Pancreas (tissue), 10 donors: ENCODE measurements at regions not wholly inside any gene's neighbourhood (a gene's known extent, or its start where the extent isn't known, plus 50 kb on each side); places are given as distances from the start of the nearest gene placed in this dataset.

Experiments used
- ATAC-seq, 4 donors: fragments of 200-7000 bp; cut with Tn5 transposase; one replicate each; pipeline versions ENCODE4 v1.8.0 to v1.9.1; 2020; ENCODE audit warnings: mild to moderate bottlenecking in 4 of 4, moderate library complexity in 4 of 4
- DNase-seq, 6 donors: peaks; one replicate each; pipeline ENCODE4 v3.0.0-alpha.2; 2020
- FAIRE-seq: peaks from 2 replicates; lab custom pipeline; 2012; peaks lifted over from hg19 to GRCh38; lab: Jason Lieb, UNC
- H3K27ac ChIP-seq, 4 donors: fragments of 200-600 bp; sonication (generic); 1 replicate in 3 of 4; 2 replicates in 1 of 4; pipeline versions ENCODE4 v1.5.0 to v1.8.0; 2020
- H3K27me3 ChIP-seq, 4 donors: fragments of 200-600 bp; one replicate each; pipeline ENCODE4 v1.8.0; 2021
- H3K36me3 ChIP-seq, 3 donors: fragments of 200-600 bp; sonication (generic) in 1 of 3; one replicate each; pipeline versions ENCODE4 v1.5.0 to v1.8.0; 2020 to 2021
- H3K4me1 ChIP-seq, 3 donors: fragments of 200-600 bp; one replicate each; pipeline ENCODE4 v1.8.0; 2021
- H3K4me3 ChIP-seq, 4 donors: fragments of 200-600 bp; sonication (generic) in 2 of 4; one replicate each; pipeline versions ENCODE4 v1.5.0 to v1.8.0; 2020 to 2021
- H3K9me3 ChIP-seq, 4 donors: fragments of 200-600 bp; one replicate each; pipeline ENCODE4 v1.8.0; 2021
- WGBS, 2 donors: extraction: QIAGEN DNeasy Blood & Tissue Kit; methylation state at CpG; one replicate each; pipeline ENCODE4 v1.1.7; 2013; 5-methylcytosine and 5-hydroxymethylcytosine counted together
- intact Hi-C, 3 donors: fragments of 100-400 bp; cut with DNase I; formaldehyde crosslinking; loops; one replicate each; pipeline versions ENCODE4 v1.11.1 to v1.14.2; 2022
- TF ChIP-seq, protein P1 (sequence below), 4 donors: fragments of 200-600 bp; sonication (generic) in 3 of 4; IDR thresholded peaks; one replicate each; pipeline versions ENCODE4 v1.5.0 to v1.8.0; 2021; ENCODE audit warnings: antibody characterized with exemption in 4 of 4
- donor health status: healthy with polysubstance abuse.
- donor health status: DM: no; HTN: no; CAD: no; lungs with moderate emphysema.
- donor health status: DM: no; HTN: no; CAD: no.
- donor health status: control.
- donor health status: control.
- donor health status: Bipolar disorder and iron deficiency.
- donor health status: DM: yes; HTN: yes; CAD: no.
- donor health status: DM: no; HTN: no; CAD: no.
- donor health status: DM: no; HTN: no; CAD: no.
- donor health status: DM: yes; HTN: yes; CAD: no.

DNA sequence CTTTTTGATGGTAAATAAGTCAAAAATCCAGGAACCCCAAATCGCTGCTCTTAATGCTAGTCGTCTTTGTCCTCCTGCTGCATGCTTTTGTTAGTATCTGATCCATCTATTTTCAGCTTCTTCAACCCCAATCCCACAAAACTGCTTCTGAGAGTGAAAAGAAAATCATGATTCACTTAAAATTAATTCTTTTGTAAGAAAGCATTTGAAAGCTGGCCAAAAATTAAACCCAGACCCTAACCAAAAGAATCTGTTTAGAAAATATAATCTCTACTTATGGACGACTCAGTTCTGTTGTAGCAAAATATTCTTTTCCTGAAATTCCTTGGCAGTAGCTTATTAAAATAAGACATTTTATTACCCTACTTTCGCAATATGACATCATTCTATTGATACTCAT, 443.6 kb upstream of the SYT1 start:
- DNase-seq, result no peak
- Histone ChIP-seq H3K36me3 (no peaks in the 10 kb centered on the region), H3K9me3 (no peaks in the 10 kb centered on the region), H3K27ac (no peak overlapping the region), H3K4me3 (no peak overlapping the region), H3K27me3 (no peaks in the 10 kb centered on the region), H3K4me1 (no peaks in the 10 kb centered on the region)
- no peak for FAIRE-seq
- WGBS, 2 donors, result 47 to 59% methylated on average over 4 of the region's 4 CpGs
- ATAC-seq, result no peak
- intact Hi-C loops, result no loop called here
- TF ChIP-seq, protein P1, sequence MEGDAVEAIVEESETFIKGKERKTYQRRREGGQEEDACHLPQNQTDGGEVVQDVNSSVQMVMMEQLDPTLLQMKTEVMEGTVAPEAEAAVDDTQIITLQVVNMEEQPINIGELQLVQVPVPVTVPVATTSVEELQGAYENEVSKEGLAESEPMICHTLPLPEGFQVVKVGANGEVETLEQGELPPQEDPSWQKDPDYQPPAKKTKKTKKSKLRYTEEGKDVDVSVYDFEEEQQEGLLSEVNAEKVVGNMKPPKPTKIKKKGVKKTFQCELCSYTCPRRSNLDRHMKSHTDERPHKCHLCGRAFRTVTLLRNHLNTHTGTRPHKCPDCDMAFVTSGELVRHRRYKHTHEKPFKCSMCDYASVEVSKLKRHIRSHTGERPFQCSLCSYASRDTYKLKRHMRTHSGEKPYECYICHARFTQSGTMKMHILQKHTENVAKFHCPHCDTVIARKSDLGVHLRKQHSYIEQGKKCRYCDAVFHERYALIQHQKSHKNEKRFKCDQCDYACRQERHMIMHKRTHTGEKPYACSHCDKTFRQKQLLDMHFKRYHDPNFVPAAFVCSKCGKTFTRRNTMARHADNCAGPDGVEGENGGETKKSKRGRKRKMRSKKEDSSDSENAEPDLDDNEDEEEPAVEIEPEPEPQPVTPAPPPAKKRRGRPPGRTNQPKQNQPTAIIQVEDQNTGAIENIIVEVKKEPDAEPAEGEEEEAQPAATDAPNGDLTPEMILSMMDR (IDR thresholded peaks at IDR 0.05), result no peak

DNA sequence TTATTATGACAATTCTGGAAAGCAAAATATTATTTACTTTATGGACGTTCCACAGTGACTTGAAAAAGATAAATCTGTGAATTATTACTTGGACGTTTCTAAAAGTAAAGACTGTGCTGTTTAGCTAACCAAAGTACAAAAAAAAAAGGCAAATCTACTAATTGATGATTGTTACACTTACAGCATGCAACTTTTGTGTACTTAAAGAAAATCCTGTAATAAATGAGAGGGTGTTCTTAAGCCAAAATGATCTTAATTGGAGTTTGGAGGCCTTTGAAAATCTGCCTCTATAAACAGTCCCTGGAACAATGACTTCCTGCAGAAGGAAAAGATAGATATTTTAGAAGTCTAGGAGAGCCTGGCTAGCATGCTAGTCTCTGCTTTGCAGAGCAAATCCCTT, 434.0 kb upstream of the SYT1 start:
- WGBS, 2 donors, result 5% methylated on average over 2 of the region's 2 CpGs
- DNase-seq, result no peak
- H3K27ac ChIP-seq, result no peak overlapping the region
- H3K4me3 ChIP-seq, result no peak overlapping the region
- no peaks in the 10 kb centered on the region for H3K27me3 ChIP-seq
- H3K9me3 ChIP-seq, result no peaks in the 10 kb centered on the region
- H3K4me1 ChIP-seq, result no peaks in the 10 kb centered on the region
- no peak for FAIRE-seq
- TF ChIP-seq, protein P1 (IDR thresholded peaks at IDR 0.05), result no peak
- ATAC-seq, result no peak
- no peaks in the 10 kb centered on the region for H3K36me3 ChIP-seq
- intact Hi-C loops, result no loop called here

DNA sequence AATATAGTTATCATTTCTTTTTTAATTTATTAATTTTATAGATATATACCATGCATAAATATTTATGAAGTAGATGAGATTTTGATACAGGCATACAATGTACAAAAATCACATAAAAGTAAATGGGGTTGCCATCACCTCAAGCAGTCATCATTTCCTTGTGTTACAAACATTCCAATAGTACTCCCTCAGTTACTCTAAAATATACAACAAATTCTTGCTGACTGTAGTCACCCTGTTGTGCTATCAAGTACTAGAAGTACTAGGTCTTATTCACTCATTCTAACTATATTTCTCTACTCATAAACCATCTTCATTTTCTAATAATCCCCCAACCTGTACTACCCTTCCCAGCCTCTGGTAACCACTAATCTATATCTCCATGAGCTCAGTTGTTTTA, 432.6 kb upstream of the SYT1 start:
- intact Hi-C loops, result no loop called here
- TF ChIP-seq, protein P1 (IDR thresholded peaks at IDR 0.05), result no peak
- Histone ChIP-seq H3K4me1 (no peaks in the 10 kb centered on the region), H3K36me3 (no peaks in the 10 kb centered on the region), H3K4me3 (no peak overlapping the region), H3K27me3 (no peaks in the 10 kb centered on the region), H3K27ac (no peak overlapping the region), H3K9me3 (no peaks in the 10 kb centered on the region)
- no peak for ATAC-seq
- FAIRE-seq, result no peak
- DNase-seq, result no peak

DNA sequence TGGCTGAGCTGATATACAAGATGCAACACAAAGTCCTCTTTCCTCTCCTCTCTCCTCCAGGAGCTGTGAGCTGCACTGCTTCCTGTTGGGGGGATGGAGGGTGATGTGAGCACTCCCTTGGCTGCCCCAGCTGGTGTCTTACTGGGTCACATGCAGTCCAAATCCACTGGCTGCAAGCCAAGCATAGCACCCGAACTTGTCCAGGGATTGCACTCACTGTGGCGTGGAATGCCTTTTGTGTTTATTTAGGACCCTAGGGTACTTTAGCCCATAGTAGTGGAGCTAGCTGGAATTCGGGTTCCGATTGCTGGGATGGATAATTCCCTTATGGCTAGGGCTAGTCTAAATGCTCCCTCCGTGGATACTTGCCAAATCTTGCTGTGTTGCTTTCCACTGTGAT, 424.9 kb upstream of the SYT1 start:
- 50 to 66% methylated on average over 5 of the region's 5 CpGs for WGBS, 2 donors
- DNase-seq, result no peak
- no peak for ATAC-seq
- H3K27me3 ChIP-seq, result no peaks in the 10 kb centered on the region
- FAIRE-seq, result no peak
- TF ChIP-seq, protein P1 (IDR thresholded peaks at IDR 0.05), result no peak
- intact Hi-C loops, result no loop called here
- no peak overlapping the region for H3K4me3 ChIP-seq
- H3K36me3 ChIP-seq, result no peaks in the 10 kb centered on the region
- no peaks in the 10 kb centered on the region for H3K4me1 ChIP-seq
- H3K27ac ChIP-seq, result no peak overlapping the region
- peaks cover 0 to 3% (median 0%) of the 10 kb centered on the region in 4 donors for H3K9me3 ChIP-seq

DNA sequence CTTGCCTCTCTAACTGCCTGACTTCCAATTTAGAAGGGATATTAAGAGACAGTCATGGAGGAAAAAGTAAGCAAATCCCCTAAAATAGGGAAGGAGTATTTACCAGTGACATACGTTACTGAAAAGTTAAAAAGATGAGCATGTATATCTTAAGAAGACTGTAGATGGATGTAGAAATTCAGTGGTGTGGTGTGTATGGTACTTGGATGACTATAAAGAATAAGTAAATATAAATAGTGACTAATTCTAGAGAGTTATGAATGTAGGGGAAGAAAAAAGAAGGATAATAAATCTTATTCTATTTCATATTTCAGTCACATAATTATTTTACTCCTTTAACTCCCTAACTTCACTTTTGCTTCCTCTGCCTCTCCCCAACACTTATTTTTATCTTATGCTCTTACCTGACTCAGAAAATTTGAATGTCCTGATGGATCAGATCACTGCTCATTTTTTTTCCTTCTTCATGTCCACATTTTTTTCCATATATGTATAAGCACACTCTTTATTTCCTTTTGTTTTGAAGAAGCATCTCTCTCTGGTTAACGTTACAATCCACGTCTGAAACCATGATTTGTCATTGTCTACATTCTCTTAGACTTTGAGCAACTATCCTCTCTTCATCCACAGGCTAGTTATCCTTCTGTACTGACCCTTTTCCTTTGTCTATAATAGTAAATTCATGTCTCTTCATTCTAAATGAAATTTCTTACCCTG, 422.7 kb upstream of the SYT1 start:
- ATAC-seq (no peak), FAIRE-seq (no peak), DNase-seq (no peak)
- intact Hi-C loops, result no loop called here
- Histone ChIP-seq H3K4me1 (no peaks in the 10 kb centered on the region), H3K9me3 (peaks cover 0 to 3% (median 0%) of the 10 kb centered on the region in 4 donors), H3K27me3 (no peaks in the 10 kb centered on the region), H3K36me3 (no peaks in the 10 kb centered on the region), H3K27ac (no peak overlapping the region), H3K4me3 (no peak overlapping the region)
- TF ChIP-seq, protein P1 (IDR thresholded peaks at IDR 0.05), result no peak
- WGBS, 2 donors, result 34 to 46% methylated on average over 3 of the region's 3 CpGs
